ENCODE measurements at regions not wholly inside any gene's neighbourhood (a gene's known extent, or its start where the extent isn't known, plus 50 kb on each side); places are given as distances from the start of the nearest gene placed in this dataset.
"Not testable (repeated sequence)": the region's sequence is repeated elsewhere in the genome, so short reads cannot be mapped to it uniquely, and the experiment has no call there.

DNA sequence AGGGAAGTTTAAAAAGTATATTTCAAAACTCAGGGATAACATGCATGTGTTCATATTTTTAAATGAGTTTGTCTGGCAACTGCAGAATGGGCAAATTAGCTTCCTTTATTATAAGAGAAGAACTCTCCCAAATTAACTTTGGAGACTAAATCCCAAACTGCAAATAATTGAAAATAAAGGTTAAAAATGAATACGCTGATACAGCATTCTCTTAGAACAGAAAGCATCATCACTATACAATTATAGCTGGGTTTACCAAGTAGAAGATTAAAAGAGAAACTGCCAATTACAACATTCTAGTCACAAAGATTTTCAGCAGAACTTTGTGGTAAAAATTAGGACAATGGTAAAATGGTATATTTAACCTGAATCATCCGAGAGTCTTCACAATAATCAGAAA, 73.3 kb downstream of the OLFM4 start:
- no peak for DNase-seq

DNA sequence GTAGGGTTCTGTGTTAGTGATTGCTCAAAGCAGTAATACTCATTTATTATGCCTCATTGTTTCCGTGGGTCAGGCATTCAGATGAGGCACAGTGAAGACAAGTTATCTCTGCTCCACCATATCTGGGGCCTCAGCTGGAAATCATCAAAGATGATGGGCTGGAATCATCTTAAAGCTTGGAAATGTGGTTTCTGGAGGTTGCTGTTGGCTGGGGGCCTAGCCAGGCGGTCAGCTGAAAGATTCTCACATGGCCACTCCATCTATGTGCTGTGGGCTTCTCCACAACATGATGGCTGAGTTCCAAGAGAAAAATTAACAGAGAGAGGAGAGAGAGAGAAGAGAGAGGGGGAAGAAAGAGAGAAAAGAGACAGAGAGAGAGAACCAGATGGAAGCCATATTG, 75.5 kb downstream of the OLFM4 start:
- DNase-seq, result no peak

DNA sequence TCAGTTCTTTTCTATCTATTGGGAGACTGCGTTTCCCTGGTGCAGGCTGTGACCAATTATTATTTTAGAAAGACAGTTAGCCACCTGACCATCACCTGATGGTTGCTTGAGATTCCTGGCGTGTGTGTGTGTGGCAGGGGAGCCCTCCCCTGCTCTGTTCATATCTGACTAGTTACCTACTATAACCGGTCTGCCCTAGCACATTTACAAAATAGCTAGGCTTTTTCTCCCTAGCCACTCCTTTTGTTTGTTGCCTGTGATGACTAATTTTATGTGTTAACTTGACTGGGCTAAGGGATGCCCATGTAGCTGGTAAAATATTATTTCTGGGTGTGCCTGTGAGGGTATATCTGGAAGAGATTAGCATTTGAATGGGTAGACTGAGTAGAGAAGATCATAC, 76.9 kb downstream of the OLFM4 start:
- DNase-seq, result no peak

DNA sequence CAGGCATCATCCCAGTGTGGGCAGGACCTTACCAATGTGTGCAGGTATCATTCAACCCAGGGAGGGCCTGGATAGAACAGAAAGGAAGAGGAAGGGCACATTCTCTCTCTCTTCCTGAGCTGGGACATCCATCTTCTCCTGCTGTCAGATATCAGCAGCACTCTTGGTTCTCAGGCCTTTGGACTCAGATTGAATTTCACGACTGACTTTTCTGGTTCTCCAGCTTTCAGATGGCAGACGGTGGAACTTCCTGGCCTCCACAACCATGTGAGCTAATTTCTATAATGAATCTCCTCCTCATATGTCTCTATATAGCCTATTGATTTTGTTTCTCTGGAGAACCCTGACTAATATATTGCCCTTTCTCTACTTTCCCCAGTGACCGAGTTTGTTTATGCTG, 77.3 kb downstream of the OLFM4 start:
- no peak for DNase-seq

DNA sequence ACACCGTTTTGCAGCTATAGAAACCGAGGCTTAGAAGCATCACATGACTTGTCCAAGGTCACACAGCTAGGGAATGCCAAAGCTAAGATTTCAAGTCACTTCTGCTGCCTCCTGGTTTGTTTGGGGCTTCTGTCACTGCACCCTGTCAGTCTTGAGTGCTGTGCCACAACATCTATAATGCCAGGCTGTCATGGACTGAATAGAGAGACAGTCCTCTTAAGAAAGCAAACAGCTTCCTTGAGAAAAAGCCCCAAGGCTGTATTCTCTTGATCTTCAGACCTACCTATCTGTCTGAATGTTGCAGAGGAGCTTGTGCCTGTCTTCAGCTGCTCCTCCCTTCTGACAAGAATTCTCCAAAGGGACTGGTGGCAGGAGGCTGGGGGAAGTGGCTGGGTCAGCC, 81.6 kb downstream of the OLFM4 start:
- no peak for DNase-seq

DNA sequence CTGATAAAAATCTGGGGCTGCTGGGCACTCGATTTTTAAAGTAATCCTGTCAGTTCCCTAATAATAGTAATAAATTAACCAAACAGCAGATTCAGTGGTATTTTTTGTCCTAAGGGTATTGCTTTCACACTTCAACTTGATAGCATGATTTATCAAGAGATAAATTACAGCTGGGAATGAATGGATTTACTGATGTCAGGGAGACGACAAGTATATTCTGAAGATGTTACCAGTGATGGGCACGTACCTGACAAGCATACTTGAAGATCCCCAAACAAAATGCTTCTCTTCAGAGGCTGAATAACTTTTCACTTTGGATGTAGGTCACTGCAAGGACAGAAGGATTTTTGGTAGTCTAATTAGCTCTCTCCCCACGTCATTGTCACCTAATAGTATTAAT, 82.0 kb downstream of the OLFM4 start:
- DNase-seq, result no peak

DNA sequence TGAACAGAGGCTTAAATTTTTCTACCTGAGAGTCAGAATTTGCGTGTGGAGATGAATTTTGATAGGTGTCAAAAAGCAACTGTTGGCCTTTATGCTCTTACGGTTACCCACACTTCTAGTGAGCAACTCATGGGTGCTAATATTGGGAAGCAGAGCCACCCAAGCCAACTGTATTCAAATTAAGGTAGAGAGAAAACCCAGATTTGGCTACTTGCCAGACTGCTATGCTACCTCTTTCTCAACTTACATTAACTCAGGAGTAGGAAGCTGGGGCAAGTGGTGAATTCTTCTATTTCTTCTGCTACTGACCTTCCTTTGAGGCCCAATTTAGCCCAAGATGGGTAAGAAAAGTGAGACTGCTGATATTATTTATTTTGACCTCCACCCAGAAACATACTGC, 83.9 kb downstream of the OLFM4 start:
- DNase-seq, result no peak

DNA sequence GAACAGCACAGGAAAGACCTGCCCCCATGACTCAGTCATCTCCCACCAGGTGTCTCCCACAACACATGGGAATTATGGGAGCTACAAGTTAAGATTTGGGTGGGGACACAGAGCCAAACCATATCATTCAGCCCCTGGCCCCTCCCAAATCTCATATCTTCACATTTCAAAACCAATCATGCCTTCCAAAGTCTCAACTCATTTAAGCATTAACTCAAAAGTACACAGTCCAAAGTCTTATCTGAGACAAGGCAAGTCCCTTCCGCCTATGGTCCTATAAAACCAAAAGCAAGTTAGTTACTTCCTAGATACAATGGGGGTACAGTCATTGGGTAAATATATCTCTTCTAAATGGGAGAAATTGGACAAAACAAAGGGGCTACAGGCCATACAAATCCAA, 88.4 kb downstream of the OLFM4 start:
- not testable (repeated sequence) for DNase-seq

DNA sequence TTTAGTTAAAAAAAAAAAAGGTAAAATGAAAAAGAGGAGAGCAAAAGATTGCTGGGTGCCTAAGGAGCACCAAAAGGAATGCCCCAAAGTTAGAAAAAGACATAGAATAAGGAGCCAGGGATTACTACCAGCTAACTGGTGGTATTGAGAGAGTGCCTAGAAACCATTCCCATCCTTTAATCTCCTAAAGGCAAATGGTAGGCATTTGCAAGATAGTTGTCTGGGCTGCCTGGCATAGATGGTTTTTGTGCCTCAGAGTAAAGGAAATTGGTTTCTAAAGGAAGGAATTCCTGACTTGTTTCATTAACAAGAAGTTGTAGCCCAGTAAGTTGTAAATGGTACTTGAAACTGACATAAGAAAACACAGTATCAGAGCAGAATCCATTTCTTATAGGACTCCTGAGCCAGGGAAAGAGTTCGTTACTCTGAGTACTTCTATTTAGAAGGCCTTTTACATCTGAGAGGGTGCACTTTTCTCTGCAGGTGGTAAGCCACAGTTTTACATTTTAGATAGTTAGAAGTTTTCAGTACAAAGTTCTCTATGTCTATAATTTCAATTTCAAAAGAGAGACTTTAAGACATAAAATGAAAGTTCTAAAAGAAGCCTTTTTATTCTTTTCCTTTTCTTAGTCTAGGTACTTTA, 92.6 kb downstream of the OLFM4 start:
- no peak for DNase-seq

DNA sequence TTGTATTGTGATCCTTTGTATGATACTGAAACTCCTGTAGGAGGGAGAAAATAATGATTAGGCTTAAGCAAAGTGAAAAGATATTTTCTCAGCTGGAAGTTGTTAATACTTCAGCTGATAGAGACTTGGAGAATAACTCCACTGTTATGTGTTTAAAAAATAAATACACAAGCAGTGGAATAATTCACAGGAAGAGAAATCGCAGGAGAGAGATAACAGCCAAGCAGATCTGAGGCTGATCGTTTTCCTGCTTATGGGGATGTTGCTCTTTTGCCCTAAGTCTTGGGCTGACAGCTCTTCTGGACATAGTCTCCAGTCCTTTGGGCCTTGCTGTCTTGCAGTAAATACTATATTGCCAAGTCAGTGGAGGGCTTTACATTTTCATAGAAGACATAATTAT, 93.3 kb downstream of the OLFM4 start:
- DNase-seq, result no peak

DNA sequence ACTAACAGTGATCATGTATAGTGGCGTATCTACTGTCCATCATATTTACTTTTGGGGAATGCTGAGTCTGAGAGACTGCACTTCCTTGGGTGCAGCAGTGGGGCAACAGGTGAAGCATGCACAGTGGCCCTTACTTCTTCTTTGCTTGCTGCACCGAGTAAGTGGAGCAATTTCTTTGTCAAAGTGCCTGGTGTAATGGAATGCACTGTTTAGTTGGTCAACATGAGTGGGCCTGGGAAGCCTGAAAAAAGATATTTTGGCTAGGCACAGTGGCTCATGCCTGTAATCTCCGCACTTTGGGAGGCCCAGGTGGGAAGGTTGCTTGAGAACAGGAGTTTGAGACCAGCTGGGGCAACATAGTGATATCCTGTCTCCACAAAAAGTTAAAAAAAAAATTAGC, 94.9 kb downstream of the OLFM4 start:
- DNase-seq, result no peak

DNA sequence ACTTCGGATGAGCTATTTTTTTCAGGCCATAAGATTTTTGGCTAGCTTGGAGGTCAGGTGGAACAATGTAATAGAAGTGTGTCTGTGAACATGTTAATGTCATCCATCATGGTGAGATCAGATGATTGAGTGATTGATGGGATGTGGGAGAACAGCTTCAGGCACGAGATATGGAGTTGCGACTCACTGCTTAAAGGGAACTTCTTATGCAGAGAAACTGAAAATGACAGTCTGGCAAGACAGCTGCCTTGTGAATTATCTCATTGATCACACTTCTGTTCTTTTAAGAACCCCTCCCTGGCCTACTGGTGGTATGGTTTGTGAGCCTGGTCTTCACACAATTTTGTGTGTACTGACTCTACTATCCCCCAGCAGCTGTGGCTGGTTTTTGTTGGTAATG, 96.0 kb downstream of the OLFM4 start:
- DNase-seq, result no peak

DNA sequence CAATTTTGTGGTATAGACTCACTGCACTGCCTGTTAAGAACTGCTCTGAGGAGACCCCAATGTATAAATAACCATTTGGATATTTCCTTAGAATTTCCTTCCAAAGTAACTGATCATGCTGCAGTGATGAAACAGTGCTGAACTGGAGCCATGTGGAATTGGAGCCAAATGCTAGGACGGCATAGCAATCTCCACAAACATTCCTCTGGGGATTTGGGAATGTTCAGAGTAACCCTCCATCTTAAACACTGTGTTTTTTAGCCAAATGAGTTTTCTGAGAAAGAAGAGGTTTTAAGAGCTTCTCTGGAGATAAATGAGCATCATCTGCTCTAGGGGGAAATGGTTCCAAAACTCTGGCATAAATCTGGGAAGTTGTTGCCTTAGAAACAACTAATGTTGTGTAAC, 98.2 kb downstream of the OLFM4 start:
- DNase-seq, result no peak

DNA sequence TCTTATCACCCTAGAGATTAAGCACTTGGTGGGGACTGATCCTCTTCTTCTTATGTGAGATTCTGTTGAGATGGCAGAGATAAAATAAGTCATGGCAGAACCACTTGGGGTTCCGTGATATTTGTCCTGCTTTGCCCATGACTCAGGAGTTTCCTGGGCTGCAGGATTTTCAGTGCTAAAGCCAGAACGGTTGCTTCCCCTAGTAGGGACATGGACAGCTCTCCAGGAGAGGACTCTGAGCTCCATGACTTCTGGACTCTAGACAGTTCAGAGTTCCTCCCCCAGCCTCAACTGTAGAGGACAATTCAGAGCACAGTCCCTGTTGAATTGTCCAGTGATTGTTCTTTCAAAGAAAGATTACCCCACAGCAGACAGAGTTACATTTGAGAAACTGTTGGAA, 98.8 kb downstream of the OLFM4 start:
- no peak for DNase-seq

DNA sequence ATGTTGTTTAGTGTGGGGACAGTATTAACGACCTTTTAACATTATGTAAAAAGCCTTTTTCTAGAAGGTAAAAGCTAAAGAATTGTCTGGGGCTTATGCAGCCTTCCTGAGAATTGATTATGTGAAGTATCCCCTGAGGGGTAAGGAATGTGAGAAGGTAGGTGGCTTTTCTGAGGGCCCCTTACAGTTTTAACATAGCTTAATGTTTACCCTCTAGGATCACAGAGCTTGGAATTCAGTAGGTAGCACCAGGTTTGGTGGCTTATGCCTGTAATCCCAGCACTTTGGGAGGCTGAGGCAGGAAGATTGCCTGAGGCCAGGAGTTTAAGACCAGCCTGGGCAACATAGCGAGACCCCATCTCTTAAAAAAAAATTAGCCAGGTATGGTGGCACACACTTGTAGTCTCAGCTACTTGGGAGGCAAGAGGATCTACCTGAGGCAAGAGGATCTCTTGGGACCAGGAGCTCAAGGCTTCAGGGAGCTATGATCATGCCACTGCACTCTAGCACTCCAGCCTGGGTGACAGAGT, 101.3 kb downstream of the OLFM4 start:
- no peak for DNase-seq

DNA sequence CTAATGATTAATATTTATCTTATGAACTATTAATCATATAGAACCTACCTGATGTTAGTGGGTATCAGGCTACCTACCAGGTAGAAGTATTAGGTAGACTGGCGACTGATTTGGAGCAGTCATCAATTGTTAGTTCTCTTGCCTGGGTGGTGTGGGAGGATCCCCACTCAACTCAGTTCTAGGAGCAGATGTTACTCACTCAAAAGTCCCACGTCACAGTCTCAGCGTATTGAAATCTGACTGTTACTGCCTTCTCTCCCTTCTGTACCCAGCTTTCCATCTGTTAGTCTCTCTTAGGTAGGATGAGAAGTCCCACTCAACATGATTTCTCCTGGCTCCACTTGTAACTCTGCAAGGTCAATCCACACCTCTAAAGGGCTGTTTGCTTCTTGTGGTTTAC, 102.7 kb downstream of the OLFM4 start:
- DNase-seq, result no peak

DNA sequence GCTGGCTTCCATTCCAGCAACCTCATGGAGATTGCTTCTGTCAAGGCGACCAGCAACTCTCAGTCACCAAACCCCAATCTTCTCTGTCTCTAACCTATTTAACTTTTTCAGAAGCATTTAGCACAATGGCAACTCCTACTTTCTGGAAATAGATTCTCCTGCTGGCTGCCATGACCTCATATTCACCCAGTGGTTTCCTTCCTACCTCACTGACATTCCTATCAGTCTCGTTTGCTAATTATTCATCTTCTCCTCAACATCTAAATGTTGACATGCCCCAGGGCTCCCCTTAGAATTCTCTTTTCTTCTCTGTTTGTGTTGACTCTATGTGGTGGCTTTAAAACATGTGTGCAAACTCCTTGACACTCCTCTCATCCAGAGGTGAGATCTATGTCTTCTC, 106.7 kb downstream of the OLFM4 start:
- DNase-seq, result no peak

DNA sequence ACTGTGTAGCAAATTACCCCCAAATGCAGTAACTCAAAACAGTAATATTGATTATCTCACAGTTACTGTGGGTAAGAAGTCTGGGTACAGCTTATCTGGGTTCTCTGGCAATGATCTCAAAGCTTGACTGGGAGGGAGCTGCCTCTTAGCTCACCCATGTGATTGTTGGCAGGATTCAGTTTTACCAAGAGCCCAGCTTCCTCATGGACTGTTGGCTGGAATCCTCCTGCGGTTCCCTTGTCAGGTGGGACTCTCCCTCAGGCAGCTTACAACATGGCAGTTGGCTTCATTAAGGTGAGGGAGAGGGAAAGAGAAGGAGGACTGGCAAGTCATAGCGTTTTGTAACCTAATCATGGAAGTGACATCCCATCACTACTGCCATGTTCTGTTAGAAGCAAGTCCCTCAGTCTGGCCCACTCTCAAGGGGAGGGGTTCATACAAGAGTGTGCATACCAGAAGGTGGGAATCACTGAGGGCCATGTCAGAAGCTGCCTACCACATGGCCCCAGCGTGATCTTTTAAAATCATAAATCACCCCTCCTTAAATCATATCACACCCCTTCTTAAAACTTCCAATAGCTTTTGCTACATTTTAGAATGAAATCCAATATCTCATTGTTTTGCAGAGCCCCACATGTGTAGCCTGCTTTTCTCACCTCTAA, 108.1 kb downstream of the OLFM4 start:
- DNase-seq, result no peak

DNA sequence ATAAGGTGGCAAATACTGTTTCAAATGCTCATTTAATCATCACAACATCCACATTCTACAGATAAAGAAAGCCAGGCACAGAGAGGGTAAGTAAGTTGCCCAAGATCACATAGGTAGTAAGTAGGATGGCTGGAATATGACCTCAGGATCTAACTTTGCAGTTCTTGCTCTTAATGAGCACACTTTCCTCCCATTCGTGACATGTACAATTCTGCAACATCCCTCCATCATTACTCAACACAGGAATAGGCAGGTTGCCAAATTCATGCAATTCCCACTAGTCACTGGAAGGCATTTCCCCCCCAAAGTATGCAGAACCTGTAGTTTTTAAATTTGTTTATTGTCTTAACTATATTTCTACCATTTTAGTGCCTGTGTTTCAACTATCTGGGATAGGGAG, 109.2 kb downstream of the OLFM4 start:
- DNase-seq, result no peak

DNA sequence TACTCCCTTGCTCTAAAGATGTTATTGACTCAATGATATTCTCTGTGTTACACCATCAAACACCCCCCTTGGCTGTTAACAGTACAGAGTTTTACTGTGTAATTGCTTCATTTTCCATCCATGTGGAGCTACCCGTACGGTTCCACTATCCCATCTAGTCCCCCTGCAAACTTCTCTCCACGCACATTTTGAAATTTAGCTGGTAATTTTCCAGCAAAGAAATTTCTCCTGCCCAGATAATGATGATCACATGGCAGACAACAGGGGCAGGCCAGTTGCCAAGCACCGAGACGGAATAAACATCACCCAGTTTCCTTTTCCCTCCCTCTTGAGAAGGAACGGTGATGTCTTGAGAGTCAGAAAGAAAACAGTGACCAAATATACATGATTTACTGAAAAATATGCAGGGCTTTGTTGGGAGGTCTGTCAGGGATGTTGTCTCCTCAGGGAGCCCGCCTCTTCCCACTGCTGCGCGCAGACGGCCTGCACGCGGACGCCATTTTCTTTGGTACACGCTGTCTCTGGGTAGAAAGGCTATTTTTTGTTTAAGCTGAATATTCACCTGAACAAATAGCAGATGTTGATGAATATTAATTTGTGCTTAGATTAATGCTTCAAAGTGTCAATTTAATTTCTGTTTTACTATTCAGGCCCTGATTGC, 109.9 kb downstream of the OLFM4 start:
- no peak for DNase-seq

DNA sequence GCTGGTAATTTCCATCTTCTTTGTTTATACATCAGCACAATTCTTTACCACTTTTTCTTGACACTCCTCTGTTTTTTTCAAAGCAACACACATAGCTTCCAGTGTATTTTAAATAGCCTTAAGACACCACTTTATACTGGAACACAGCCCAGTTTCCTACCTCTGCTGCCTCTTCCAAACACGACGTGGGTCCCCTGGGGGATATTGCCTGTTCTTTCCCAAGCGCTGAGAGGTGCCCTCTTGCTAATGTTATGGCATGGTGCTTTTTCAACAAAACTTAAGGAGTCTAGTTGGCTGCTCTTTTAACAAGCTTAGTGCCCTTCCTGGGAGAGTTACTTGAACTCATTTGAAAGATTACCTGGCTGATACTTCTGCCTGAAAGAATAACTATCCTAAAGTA, 112.7 kb downstream of the OLFM4 start:
- DNase-seq, result no peak

DNA sequence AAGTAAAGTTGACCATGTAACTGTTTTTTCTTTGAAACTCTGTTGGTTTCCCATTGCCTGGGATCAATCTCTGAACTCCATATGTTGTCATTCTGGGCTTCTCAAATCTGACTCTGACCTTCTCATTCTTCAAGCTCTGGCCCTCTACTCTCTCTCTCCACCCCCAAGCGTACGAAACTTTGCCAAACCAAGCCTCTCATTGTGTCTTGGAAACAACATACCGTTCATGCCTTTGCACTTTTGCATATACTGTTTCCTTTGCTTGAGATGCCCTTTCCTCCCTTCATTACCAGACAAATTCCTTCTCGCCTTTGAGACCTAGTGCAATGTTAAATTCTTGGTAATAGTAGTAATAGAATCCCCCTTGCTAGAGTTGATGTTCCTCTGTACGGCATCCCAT, 113.7 kb downstream of the OLFM4 start:
- no peak for DNase-seq

DNA sequence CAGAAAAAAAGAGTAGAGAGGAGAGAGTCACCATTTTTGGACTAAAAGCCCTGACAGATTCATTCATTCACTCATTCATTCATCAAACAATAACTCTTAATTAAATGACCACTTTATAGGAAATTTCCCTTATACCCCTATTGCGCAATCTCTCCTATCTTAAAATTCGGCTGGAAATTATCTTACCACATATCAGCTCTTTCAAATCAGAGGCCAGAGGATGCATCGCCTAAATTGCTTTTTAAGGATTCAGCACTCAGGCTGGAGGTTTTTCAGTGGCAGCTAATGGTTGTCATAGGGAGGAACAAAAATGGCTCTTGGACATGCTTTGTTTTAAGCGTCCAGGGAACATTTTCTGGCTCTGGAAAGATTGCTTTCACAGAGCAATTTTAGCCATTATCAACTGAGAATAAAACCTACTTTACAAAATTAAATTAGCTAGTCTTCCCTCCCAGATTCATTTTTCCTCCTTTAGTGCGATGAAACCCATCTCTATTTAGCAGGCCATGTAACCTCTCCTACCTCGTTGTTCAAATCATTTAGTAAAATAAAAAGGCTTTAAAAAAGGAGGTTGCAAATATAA, 115.2 kb downstream of the OLFM4 start:
- no peak for DNase-seq

DNA sequence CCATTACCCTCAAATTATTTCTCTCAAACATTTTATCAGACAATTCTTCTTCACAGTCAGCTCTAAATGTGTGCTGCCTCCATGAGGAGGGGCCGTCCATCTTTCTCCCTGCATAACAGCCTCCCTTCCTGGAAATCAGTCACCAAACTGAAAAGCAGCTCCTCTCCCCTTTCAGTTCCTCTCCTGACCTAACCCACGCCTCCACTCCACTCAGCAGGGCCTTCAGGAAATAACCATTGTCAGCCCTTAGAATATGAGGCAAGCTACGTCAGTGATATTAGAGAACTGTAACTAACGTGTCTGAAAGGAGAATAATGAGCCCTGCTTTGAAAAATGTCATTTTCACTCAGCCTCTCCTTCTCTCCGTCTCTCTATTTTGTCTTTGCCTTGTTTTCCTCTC, 116.2 kb downstream of the OLFM4 start:
- no peak for DNase-seq
